ENCODE measurements at regions not wholly inside any gene's neighbourhood (a gene's known extent, or its start where the extent isn't known, plus 50 kb on each side); places are given as distances from the start of the nearest gene placed in this dataset.

DNA sequence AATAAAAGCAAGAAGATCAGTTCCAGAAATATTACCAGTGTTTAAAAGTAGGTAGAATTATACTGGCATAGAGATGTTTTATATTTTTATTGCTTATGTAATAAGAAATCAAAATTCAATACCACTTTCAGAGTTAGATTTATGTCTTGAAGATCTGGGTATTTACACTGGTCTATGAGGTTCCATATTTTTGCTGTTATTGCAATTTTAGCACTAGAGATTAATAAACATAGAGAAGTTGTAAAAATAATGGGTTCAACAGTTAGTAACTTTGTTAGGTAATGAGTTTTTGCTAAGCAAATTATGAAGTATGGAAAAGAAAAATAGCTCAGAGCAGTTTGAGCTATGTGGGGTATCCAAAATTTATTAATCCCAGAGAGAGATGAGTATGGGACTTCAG, 188.1 kb downstream of the SYT10 start:
- TF ChIP-seq, protein P1, sequence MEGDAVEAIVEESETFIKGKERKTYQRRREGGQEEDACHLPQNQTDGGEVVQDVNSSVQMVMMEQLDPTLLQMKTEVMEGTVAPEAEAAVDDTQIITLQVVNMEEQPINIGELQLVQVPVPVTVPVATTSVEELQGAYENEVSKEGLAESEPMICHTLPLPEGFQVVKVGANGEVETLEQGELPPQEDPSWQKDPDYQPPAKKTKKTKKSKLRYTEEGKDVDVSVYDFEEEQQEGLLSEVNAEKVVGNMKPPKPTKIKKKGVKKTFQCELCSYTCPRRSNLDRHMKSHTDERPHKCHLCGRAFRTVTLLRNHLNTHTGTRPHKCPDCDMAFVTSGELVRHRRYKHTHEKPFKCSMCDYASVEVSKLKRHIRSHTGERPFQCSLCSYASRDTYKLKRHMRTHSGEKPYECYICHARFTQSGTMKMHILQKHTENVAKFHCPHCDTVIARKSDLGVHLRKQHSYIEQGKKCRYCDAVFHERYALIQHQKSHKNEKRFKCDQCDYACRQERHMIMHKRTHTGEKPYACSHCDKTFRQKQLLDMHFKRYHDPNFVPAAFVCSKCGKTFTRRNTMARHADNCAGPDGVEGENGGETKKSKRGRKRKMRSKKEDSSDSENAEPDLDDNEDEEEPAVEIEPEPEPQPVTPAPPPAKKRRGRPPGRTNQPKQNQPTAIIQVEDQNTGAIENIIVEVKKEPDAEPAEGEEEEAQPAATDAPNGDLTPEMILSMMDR (IDR thresholded peaks at IDR 0.05): no peak
- TF ChIP-seq POLR2A (IDR thresholded peaks at IDR 0.05): no peak
- no peak for TF ChIP-seq EP300 (IDR thresholded peaks at IDR 0.05)

Data from tibial nerve (tissue), 4 donors.